HG02981 (cell line): ENCODE measurements at regions not wholly inside any gene's neighbourhood (a gene's known extent, or its start where the extent isn't known, plus 50 kb on each side); places are given as distances from the start of the nearest gene placed in this dataset.
"Not testable (repeated sequence)": the region's sequence is repeated elsewhere in the genome, so short reads cannot be mapped to it uniquely, and the experiment has no call there.

ENCODE experiments used
- ATAC-seq: cut with Tn5 transposase; IDR thresholded peaks from one replicate; pipeline ENCODE4 v1.9.1; 2021; ENCODE audit warnings: mild to moderate bottlenecking, moderate library complexity; ENCODE audit not compliant: unreplicated experiment

- ATAC-seq: no peak
These were observed 241.6 kb downstream of the ZPLD1 start for GRCh38 chr3:102676424-102676823.

GRCh38 chr3:102682741-102683140 lies 247.9 kb downstream of the ZPLD1 start:
- no peak for ATAC-seq

GRCh38 chr3:102686792-102687191 lies 252.0 kb downstream of the ZPLD1 start:
- ATAC-seq: no peak

- ATAC-seq: no peak
These were observed 253.2 kb downstream of the ZPLD1 start for GRCh38 chr3:102687851-102688555.

GRCh38 chr3:102688556-102688930 lies 253.7 kb downstream of the ZPLD1 start:
- no peak for ATAC-seq

- no peak for ATAC-seq
These were observed 256.7 kb downstream of the ZPLD1 start for GRCh38 chr3:102691507-102691906.

GRCh38 chr3:102699104-102699818 lies 264.4 kb downstream of the ZPLD1 start:
- ATAC-seq: no peak

GRCh38 chr3:102699819-102700140 lies 265.0 kb downstream of the ZPLD1 start:
- no peak for ATAC-seq

GRCh38 chr3:102712896-102713295 lies 278.1 kb downstream of the ZPLD1 start:
- ATAC-seq: no peak

- peak; percentile 10 for ATAC-seq
These were observed 279.8 kb downstream of the ZPLD1 start for GRCh38 chr3:102714567-102714966.

- peak; percentile 85 for ATAC-seq
These were observed 280.3 kb downstream of the ZPLD1 start for GRCh38 chr3:102715030-102715697.

- no peak for ATAC-seq
These were observed 283.8 kb downstream of the ZPLD1 start for GRCh38 chr3:102718651-102719050.

- ATAC-seq: no peak
These were observed 287.5 kb downstream of the ZPLD1 start for GRCh38 chr3:102722317-102722716.

GRCh38 chr3:102727340-102727739 lies 292.5 kb downstream of the ZPLD1 start:
- ATAC-seq: no peak

GRCh38 chr3:102732581-102732980 lies 297.8 kb downstream of the ZPLD1 start:
- not testable (repeated sequence) for ATAC-seq

- ATAC-seq: no peak
These were observed 299.2 kb downstream of the ZPLD1 start for GRCh38 chr3:102733791-102734563.

GRCh38 chr3:102735311-102735710 lies 300.5 kb downstream of the ZPLD1 start:
- no peak for ATAC-seq

- ATAC-seq: no peak
These were observed 301.6 kb downstream of the ZPLD1 start for GRCh38 chr3:102736288-102736974.

- ATAC-seq: no peak
These were observed 302.1 kb downstream of the ZPLD1 start for GRCh38 chr3:102736975-102737304.

GRCh38 chr3:102737353-102737752 lies 302.5 kb downstream of the ZPLD1 start:
- ATAC-seq: no peak

GRCh38 chr3:102741105-102741504 lies 306.3 kb downstream of the ZPLD1 start:
- ATAC-seq: no peak
